HuH-7 (cell line): ENCODE measurements at regions not wholly inside any gene's neighbourhood (a gene's known extent, or its start where the extent isn't known, plus 50 kb on each side); places are given as distances from the start of the nearest gene placed in this dataset.
"Not testable (repeated sequence)": the region's sequence is repeated elsewhere in the genome, so short reads cannot be mapped to it uniquely, and the experiment has no call there.

Experiments used
- DNase-seq: peaks from one replicate; pipeline ENCODE4 v3.0.0; 2011; ENCODE audit warnings: low spot score

DNA sequence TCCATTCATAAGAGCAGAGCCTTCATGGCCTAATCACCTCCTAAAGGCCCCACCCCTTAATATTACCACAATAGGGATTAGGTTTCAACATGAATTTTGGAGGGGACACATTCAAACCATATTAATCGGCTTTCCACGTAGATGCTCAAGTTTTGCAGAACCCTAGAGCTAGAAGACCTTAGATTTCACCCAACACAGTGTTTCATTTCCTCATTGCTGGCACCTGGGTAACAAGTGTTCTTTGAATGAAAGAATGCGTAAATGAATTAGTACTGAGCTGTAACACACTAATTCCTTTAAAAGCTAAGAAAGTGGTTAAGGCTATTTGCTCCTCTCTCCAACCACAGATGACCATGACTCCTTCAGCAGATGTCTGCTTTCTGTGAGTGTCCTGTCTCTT lies 252.5 kb downstream of the SMAD2 start:
- DNase-seq, result no peak

DNA sequence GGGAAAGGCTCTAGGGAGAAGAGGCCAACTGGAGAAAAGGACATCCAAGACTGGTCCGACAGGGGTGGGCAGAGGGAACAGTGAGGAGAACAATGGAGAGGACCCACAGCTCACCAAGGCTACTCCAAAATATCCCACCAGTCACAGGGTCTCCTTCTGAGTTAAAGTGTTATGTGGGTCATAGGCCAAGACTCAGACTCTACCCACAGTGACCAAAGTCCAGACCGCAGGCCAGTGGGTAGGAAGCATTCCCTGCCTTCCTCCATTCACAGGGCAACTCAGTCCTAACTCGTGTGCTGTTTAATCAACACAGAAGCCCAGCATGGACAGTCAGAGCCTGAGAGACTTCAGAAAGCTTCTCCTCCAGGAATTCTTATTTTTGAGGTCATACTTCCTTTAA lies 260.6 kb downstream of the SMAD2 start:
- DNase-seq, result no peak

DNA sequence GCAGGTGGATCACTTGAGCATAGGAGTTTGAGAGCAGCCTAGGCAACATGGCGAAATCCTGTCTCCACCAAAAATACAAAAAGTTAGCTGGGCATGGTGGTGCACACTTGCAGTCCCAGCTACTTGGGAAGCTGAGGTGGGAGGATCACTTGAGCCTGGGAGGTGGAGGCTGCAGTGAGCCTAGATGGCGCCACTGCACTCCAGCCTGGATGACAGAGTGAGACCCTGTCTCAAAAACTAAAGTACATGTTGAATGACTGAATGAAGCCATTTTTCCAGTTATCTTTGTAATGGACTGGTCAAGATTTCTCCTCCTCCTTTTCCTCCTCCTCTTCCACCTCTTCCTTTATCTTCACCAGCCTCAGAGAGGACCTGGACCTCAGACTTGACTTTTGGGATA lies 272.0 kb downstream of the SMAD2 start:
- DNase-seq, result no peak

DNA sequence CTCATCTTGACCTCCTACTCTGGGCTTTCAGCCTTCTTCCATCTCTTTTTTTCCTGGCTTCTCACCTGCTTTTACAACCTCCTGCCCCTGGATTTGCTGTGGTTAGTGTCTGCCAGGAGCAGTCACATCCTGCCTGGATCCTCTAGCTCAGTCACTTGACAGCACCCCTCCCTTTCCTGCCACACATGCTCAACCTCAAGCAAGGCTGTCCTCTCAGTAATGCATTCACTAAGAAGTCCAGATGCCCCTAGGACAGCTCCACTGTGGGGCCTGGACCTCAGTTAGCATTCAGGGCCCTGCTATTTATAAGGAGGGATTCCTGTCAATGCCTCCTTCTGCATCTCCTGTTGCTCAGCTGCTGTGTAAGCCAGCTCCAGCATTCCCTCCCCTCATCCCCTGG lies 275.5 kb downstream of the SMAD2 start:
- DNase-seq, result no peak

DNA sequence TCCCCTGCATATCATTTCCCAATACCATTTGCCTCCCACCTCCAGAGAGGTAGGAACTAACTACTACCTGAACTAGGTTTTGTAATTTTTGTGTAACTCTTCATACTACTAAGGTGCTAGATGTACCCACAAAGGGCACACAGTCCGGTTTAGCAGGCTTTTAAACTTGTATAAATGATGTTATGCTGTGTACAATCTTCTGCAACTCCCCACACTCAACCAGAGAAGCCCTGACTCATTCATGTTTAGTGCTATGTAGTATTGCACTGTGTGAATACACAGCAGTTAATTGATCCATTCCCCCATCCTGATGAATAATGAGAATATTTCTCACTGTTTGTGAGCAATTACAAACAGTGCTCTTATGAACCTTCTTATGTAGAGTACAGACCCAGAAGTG lies 285.6 kb downstream of the SMAD2 start:
- DNase-seq, result no peak

DNA sequence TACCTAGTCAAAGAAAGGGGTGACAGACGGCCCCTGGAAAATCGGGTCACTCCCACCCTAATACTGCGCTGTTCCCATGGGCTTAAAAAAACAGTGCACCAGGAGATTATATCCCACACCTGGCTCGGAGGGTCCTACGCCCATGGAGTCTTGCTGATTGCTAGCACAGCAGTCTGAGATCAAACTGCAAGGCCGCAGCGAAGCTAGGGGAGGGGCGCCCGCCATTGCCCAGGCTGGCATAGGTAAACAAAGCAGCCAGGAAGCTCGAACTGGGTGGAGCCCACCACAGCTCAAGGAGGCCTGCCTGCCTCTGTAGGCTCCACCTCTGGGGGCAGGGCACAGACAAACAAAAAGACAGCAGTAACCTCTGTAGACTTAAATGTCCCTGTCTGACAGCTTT lies 292.9 kb downstream of the SMAD2 start:
- not testable (repeated sequence) for DNase-seq

DNA sequence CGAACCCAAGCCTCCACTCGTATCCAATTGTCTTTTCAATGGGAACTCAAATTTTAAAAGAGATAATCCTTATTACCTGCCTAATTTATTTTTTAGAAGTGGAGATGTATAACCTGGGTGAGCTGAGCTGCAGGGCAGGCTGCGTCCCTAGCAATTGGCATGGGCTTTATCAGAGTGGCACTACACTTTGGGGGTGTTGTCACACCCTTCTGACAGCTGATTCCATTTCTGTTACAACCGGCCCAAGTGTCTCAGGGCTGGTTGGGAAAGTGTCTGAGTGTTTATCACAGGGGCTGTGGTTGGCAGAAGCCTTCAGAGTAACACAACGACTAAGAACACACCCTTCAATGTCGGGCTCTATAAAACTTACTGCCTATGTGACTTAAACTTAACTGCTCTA lies 295.0 kb downstream of the SMAD2 start:
- DNase-seq, result no peak

DNA sequence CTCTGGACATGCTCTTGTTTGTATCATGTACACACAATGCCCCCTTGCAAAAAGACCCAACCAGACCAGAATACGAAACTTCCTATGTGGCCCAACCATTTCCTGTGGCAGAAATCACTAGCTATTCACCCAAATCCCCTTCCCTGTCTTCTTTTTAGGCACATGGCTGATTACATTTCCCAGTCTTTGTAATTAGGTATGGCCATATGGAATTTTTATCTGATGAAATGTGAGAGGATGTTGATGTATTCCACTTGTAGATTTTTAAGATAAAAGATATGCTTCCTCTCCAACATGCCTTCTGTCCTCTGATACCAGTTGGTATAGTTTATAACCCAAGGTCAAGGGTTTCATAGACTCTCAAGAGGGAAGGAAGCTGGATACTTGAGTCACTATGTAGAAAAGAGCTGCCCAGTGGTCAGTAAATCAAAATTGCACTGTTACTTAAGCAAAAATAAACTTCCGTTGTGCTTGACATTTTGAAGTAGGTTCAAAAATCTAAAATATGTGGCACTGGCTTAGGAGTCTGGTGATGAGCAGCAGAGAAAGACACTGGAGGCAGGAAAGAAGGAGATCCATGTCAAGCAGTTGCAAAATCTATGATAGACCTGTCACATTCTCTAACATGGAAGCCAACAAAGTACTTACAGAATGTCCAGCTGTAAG lies 297.4 kb downstream of the SMAD2 start:
- DNase-seq, result no peak

DNA sequence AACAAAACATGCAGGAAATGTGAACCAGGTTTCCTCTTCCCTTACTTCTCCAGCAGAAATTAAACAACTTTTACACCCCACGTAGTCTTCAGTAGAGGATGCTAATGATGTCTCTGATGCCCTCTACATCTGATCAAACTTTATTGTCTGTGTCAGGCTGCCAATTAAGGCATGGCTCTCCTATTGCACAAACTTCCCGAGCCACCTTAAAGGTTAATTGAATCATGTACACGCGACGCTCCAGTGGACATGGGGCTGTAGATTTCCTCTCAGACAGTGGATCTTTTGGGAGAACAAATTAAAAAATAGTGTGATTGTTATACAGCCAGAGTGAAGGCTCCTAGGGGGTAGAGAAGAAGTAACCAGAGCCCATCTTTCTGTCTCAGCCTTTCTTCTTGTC lies 301.6 kb downstream of the SMAD2 start:
- no peak for DNase-seq

DNA sequence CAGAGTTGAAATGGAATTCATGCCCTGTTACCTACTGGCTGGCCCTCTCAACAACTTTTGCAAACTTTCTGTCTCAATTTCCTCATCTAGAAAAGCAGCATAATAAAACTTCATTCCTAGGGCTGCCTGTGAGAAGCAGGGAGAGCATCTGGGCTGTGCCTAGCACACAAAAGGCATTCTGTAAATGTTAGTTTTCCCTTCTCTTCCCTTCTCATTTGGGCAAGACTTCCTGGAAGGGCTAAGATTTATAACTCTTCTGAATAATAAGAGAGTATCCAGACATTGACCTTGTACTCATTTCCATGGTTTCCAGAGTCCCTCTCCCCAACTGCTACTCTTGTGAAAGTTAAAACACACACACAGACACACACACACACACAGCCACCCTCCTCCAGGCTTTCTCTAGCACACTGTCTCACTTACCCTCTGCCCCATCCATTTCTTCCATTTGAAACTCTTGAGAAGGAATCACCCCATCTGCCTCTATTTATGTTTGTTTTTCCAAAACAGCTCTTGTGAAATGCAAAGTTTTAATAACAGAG lies 302.1 kb downstream of the SMAD2 start:
- DNase-seq, result no peak

DNA sequence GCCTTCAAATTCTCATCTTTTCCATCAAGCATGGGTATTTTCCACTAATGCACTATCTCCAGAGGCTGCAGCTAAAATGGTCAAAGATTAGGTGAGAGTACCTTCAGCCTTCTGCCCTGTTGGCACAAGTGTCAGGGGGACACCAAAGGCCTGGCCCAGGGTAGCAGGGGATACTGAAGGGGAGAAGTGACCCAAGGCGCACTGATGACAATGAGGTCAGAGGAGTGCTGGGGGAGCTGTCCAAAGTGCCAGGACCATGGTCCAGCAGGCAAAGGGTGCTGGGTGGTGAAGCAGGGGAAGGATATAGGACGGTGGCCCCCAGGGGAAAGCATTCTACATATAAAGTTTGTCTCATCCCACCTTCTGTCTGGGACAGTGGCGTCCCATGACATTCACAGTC lies 303.4 kb downstream of the SMAD2 start:
- DNase-seq, result no peak

DNA sequence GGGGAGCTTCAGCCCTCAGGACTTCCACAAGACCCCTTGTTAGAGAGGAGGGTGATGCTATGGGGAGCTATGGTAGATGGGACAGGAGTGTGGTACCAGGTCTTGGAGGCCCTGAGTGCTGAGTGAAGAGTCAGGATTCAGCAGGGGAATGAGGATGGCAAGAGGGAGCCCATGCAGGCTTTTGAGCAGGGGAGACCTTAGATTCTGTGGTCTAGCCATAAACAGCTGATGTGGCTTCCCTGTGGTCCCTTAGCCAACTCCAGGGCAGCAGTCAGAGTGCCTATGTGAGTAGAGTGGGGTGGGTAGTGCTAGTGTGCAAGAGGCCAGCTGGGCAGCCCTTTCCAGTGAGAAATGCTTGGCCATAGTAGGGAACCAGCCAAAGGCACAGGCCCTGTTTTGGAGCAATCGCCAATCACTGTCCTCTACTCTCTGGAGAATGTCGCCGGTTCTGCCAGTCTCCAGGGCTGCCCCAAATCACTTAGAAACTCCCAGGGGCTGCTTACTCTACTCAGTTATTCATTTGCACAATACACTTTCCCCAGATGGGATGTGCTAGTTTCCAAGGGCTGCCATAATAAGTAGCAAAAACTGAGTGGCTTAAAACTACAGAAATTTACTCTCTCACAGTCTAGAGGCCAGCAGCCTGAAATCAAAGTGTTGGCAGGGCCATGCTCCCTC lies 310.5 kb downstream of the SMAD2 start:
- DNase-seq, result no peak

DNA sequence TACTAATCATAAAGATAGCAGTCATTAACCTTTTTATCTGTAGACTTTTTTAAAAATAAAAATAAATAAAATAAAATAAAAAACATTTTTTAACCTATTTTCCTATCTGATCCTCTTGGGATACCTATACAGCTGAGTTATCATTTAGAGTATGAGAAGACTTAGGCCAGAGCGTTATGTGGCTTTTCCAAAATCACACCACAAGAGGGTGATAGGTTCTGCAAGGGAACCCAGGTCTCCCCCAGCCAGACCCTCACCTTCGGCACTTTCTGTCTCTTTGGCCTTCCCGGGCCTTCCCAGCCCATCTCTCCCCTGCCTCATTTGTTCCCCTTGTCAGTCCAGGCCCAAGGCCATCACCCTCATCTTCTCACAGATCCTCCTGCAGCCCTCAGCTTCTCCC lies 311.7 kb downstream of the SMAD2 start:
- DNase-seq, result no peak

DNA sequence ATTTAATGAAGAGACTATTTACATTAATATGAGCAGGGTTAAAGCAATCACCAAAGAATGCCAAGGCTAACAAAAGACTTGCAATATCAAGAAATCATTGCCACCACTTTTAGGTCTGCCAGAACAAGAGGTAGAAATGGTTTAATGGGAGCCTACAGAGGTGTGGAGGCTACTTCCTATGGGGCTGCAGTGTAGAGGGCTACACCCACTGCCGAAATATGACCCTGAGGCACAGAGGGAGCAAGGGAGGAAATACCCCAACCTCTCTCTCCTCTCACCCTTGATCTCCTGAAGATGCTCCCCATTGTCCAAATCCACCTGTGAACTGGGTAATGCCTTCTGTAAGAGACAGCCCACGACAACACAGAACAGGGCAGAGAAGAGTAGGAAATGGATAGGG lies 315.4 kb downstream of the SMAD2 start:
- DNase-seq, result no peak

DNA sequence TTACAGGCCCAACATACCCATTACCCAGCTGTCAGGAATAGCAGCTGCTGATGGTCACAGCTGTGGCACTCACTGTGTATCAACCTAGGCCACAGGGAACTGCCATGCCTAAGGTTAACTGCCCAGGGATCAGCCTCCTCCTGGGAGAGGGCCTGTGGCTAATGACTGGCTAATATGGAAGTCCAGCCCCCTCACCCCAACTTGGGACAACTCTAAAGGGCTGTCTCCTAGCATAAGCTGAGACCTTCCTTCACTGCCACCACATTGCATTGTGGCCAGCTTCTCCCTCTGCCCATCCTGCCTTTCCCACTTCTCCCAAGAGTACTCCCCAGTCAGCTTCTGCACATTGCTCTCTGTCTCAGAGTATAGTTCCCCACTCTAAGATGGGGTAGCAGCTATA lies 316.5 kb downstream of the SMAD2 start:
- DNase-seq, result no peak

DNA sequence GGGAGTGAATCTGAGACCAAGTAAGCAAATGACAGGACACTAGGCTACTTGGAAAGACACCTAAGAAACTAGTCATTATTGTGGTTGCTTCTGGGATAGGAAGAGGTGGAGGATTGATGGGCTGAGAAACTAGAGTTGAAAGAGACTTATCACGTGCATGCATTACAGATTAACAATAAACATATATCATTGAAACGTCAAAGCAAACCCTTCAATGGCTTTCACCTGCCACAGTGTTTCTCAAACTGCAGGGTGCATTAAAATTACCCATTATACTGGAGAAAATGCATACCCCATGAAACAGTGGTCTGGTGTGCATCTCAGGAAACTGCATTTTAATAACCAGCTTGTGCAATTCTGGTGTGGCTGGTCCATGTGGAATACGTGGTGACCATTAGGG lies 318.8 kb downstream of the SMAD2 start:
- DNase-seq, result no peak

DNA sequence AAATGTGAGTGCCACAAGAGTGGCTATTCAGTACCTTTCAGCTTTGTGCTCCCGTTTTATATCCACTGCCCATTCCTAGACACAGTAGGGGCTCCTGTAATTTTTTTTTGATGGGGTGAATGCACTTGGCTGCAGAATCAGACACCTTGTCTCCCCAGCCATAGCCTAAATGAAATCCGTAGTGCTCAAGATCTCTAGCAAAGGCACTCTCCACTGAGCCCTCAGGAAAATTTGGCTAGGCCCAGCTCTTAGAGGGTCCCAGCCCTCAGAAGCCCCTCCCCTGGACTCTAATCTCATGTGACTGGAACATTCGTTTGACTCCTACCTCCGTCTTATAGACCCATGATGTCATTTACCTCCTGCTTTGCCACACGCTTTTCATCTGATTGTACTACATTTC lies 323.9 kb downstream of the SMAD2 start:
- DNase-seq, result no peak

DNA sequence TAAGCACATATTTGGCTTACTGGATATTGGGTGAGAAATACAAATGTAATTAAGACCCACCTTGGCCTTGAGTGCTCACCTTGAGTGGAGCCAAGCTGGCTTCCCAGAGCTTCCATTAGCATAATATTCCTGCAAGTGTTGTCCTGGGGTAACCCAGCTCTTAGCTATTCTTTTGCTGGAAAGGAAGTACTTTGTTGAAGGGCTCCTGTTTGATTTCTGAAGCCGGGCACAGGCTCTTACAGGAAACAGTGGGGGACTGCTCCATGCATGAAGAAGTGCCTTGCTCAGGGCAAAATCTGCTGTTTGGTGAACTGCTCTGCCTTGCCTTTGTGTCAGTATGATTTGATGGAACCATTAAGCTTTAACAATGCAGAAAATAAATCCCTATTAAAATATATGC lies 325.4 kb downstream of the SMAD2 start:
- no peak for DNase-seq

DNA sequence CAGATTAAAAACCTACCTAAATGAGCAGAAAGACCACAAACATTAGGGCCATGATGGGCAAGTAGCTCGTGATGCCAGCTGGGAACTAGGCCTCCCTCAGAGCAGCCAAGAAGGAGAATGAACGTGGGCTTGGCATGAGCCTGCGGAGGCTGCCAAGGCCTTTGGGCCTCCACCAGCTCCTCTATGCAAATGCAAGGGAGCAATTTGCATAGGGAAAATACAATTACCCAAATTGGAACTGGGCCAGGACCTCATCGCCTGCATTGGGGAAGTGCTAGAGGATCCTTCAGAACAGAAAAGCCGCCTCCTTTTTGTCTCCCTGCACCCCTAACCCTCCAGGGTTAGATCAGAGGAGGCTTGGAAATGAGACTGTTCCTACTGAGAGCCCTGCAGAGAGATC lies 326.4 kb downstream of the SMAD2 start:
- DNase-seq, result no peak

DNA sequence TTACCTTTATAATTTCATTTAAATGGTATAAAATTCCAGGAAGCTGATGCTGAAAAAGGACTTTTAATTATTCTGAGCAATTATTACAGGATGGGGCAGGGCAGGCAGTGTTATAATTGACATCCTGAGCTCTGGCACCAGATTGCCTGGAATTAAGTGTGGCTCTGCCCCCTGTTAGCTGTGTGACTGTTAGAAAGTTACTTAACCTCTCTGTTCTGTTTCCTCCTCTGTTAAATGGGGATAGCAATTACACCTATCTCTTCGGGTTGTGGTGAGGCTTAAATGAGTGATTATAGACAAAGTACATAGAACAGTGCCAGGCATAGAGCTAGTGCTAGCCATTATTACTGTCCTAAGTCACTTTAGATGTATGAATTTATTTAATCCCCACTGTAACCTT lies 327.3 kb downstream of the SMAD2 start:
- DNase-seq, result no peak

DNA sequence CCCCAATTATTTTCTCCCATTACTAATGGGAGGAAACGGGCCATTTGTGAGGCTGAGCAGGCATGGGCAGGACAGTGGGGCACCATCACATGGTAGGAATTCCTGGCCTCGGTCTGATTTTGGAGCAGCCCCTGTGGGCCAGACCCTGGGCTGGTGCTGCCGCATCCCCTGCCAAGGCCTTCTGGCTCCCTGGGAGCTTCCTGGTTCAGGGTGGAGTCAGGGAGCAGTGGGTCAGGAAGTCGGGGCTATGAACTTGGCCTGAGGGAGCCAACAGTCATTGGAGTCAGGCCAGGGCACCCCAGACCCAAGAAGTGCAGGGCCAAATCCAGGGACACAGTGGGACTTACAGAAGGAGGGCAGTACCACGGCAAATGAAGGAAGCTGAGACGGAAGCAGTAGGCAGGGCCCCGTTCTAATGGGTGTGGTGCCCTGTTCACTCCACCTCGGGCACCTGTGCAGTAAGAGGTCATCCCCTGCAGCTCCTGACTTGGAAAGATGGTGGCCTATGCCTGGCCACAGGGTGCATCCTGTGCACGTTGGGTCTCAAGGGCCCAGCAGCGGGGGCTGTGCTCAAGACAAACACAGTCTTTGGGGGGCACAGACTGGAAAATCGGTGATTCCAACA lies 328.1 kb downstream of the SMAD2 start:
- no peak for DNase-seq

DNA sequence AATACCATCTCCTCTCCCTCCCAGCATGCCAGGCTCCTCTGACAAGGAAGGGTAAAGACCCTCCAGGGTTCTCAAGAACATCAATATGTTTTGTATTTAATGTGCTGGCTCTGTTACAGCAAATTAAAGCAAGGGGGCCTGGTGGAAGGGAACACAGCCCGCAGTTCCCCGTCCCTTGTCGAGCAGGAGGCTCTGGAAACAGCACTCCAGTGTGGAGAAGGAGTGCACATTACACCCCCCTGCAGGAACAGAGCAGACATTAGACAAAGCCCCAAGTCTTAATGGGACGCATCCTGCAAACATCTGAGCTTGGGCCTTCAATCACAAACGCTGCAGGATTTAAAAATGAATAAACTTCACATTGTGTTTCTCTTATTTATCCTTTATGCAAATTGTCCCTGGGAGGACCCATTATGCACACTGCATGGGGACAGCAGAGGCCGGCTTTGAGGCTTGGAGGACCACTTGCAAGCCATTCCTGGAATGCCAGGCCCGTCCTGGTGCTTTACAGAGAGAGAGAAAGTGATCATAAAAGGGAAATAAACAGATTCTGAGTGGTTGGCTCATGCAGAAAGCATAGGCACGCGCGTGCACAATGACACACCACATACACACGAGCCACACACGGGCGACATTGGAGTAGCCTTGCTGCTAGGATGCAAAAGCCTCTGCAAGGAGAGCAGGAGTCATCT lies 328.7 kb downstream of the SMAD2 start:
- no peak for DNase-seq
